Kidney (tissue), 13 donors: ENCODE measurements at regions not wholly inside any gene's neighbourhood (a gene's known extent, or its start where the extent isn't known, plus 50 kb on each side); places are given as distances from the start of the nearest gene placed in this dataset.

Experiments used
- DNase-seq, 5 donors: peaks; one replicate each; pipeline ENCODE4 v3.0.0-alpha.2; 2013 to 2020
- FAIRE-seq: peaks from 2 replicates; lab custom pipeline; 2012; peaks lifted over from hg19 to GRCh38; lab: Jason Lieb, UNC
- H3K27ac ChIP-seq, 2 donors: one replicate each; pipeline ENCODE4 v1.7.0; 2013; ENCODE audit warnings: low read depth in 2 of 2, low read length in 2 of 2, inconsistent platforms in 1 of 2
- H3K27me3 ChIP-seq: one replicate; pipeline ENCODE4 v1.7.1; 2013; ENCODE audit warnings: low read length, inconsistent platforms; ENCODE audit not compliant: control insufficient read depth, insufficient read depth
- H3K36me3 ChIP-seq, 3 donors: one replicate each; pipeline versions ENCODE4 v1.7.0 to v1.7.1; 2013; ENCODE audit warnings: low read length in 3 of 3, control low read depth in 1 of 3, inconsistent platforms in 1 of 3; ENCODE audit not compliant: insufficient read depth in 3 of 3, control insufficient read depth in 2 of 3
- H3K4me1 ChIP-seq, 3 donors: one replicate each; pipeline versions ENCODE4 v1.7.0 to v1.7.1; 2013; ENCODE audit warnings: low read length in 3 of 3, inconsistent platforms in 1 of 3, low read depth in 1 of 3; ENCODE audit not compliant: control insufficient read depth in 2 of 3, insufficient read depth in 2 of 3
- H3K4me3 ChIP-seq, 3 donors: one replicate each; pipeline versions ENCODE4 v1.7.0 to v1.8.1; 2013; ENCODE audit warnings: low read length in 3 of 3, control low read depth in 1 of 3, inconsistent platforms in 1 of 3
- H3K9ac ChIP-seq, 3 donors: one replicate each; pipeline versions ENCODE4 v1.7.0 to v1.7.1; 2013; ENCODE audit warnings: low read length in 3 of 3, control low read depth in 1 of 3, inconsistent platforms in 1 of 3
- H3K9me3 ChIP-seq, 3 donors: one replicate each; pipeline versions ENCODE4 v1.7.0 to v1.7.1; 2013; ENCODE audit warnings: low read length in 3 of 3, control low read depth in 1 of 3, inconsistent platforms in 1 of 3; ENCODE audit not compliant: control insufficient read depth in 2 of 3, insufficient read depth in 1 of 3
- CTCF ChIP-seq: IDR thresholded peaks from 3 replicates; pipeline ENCODE4 v1.5.1; 2012; ENCODE audit warnings: mild to moderate bottlenecking, moderate library complexity, borderline replicate concordance; ENCODE audit not compliant: insufficient read depth; ENCODE audit errors: extremely low read depth
- intact Hi-C: fragments of 100-400 bp; cut with DNase I; formaldehyde crosslinking; loops from one replicate; pipeline ENCODE4 v1.11.1; 2022
- donor health status: control.
- donor health status: control.
- donor health status: control.
- donor health status: control.
- donor health status: control.
- donor health status: DM: yes; HTN: yes; CAD: no.
- donor health status: Normal renal cell carcinoma (clear cell type).

GRCh38 chr5:174303035-174303434 is 257.5 kb downstream of the NSG2 start:
- TF ChIP-seq CTCF = no peak
- H3K9me3 ChIP-seq = no peaks in the 10 kb centered on the region
- H3K36me3 ChIP-seq = no peaks in the 10 kb centered on the region
- no peak overlapping the region for H3K4me3 ChIP-seq
- FAIRE-seq (no peak), DNase-seq (no peak)
- intact Hi-C loops = no loop called here
- H3K9ac ChIP-seq = no peak overlapping the region
- H3K27ac ChIP-seq = no peak overlapping the region
- no peaks in the 10 kb centered on the region for H3K4me1 ChIP-seq
- H3K27me3 ChIP-seq = no peaks in the 10 kb centered on the region

GRCh38 chr5:174303437-174304045 is 258.0 kb downstream of the NSG2 start:
- no peaks in the 10 kb centered on the region for H3K27me3 ChIP-seq
- no peak for FAIRE-seq

GRCh38 chr5:174305241-174305681 is 259.8 kb downstream of the NSG2 start:
- DNase-seq (no peak), FAIRE-seq (no peak)
- Histone ChIP-seq H3K4me1 (no peaks in the 10 kb centered on the region), H3K27ac (no peak overlapping the region), H3K9ac (no peak overlapping the region), H3K27me3 (no peaks in the 10 kb centered on the region), H3K36me3 (no peaks in the 10 kb centered on the region), H3K4me3 (no peak overlapping the region), H3K9me3 (no peaks in the 10 kb centered on the region)
- intact Hi-C loops = no loop called here
- TF ChIP-seq CTCF = no peak

More at GRCh38 chr5:174303437-174304045, 258.0 kb downstream of the NSG2 start:
- H3K9ac ChIP-seq = no peak overlapping the region
- no peaks in the 10 kb centered on the region for H3K9me3 ChIP-seq
- no peaks in the 10 kb centered on the region for H3K4me1 ChIP-seq
- no peak overlapping the region for H3K4me3 ChIP-seq
- no peak for DNase-seq
- no peak for TF ChIP-seq CTCF
- no peak overlapping the region for H3K27ac ChIP-seq
- no peaks in the 10 kb centered on the region for H3K36me3 ChIP-seq
- intact Hi-C loops = no loop called here
